RWPE2 (cell line): ENCODE measurements at regions not wholly inside any gene's neighbourhood (a gene's known extent, or its start where the extent isn't known, plus 50 kb on each side); places are given as distances from the start of the nearest gene placed in this dataset.
A peak's percentile ranks its signal among the peaks of the same experiment; 100 is the strongest.

Experiments
- ATAC-seq: fragments of 200-7000 bp; cut with Tn5 transposase; 3 replicates; pipeline ENCODE4 v1.9.1; 2021; ENCODE audit warnings: low read depth
- DNase-seq: peaks from one replicate; pipeline ENCODE4 v3.0.0-alpha.2; 2020; ENCODE audit warnings: low spot score
- H3K27ac ChIP-seq: fragments of 450-650 bp; 2 replicates; pipeline ENCODE4 v1.5.1; 2017; ENCODE audit warnings: mild to moderate bottlenecking; ENCODE audit not compliant: poor library complexity, severe bottlenecking
- H3K27me3 ChIP-seq: fragments of 250-450 bp; sonication (Bioruptor Pico); 2 replicates; pipeline ENCODE4 v1.5.1; 2021; ENCODE audit warnings: mild to moderate bottlenecking, moderate library complexity; ENCODE audit not compliant: insufficient read depth, poor library complexity, severe bottlenecking
- H3K36me3 ChIP-seq: fragments of 250-450 bp; sonication (Bioruptor Pico); 2 replicates; pipeline ENCODE4 v1.5.1; 2020; ENCODE audit warnings: low read depth, mild to moderate bottlenecking, moderate library complexity
- H3K4me1 ChIP-seq: fragments of 250-450 bp; sonication (Bioruptor Pico); 2 replicates; pipeline ENCODE4 v1.5.1; 2021; ENCODE audit warnings: mild to moderate bottlenecking, moderate library complexity; ENCODE audit not compliant: insufficient read depth, poor library complexity, severe bottlenecking
- H3K4me3 ChIP-seq: fragments of 250-450 bp; sonication (Bioruptor Pico); 2 replicates; pipeline ENCODE4 v1.5.1; 2021; ENCODE audit warnings: mild to moderate bottlenecking, moderate library complexity; ENCODE audit not compliant: severe bottlenecking
- H3K9me3 ChIP-seq: fragments of 250-450 bp; sonication (Bioruptor Pico); 2 replicates; pipeline ENCODE4 v1.5.1; 2021; ENCODE audit warnings: mild to moderate bottlenecking, moderate library complexity; ENCODE audit not compliant: severe bottlenecking
- CTCF ChIP-seq: fragments of 450-650 bp; IDR thresholded peaks from one replicate; pipeline ENCODE4 v1.5.1; 2017; ENCODE audit warnings: mild to moderate bottlenecking, moderate library complexity; ENCODE audit not compliant: poor library complexity, severe bottlenecking

GRCh38 chr20:24296477-24297261 is 172.8 kb upstream of the SYNDIG1 start:
- DNase-seq (no peak), ATAC-seq (no peak)
- no peak for TF ChIP-seq CTCF
- Histone ChIP-seq H3K27me3 (peaks cover 7% of the 10 kb centered on the region), H3K9me3 (no peaks in the 10 kb centered on the region), H3K36me3 (no peaks in the 10 kb centered on the region), H3K4me1 (no peaks in the 10 kb centered on the region), H3K27ac (no peak overlapping the region), H3K4me3 (no peak overlapping the region)

GRCh38 chr20:24291014-24291413 is 178.4 kb upstream of the SYNDIG1 start:
- ATAC-seq (peak; percentile 19; the same call in 1 of the 3 replicates), DNase-seq (no peak)
- Histone ChIP-seq H3K4me1 (no peaks in the 10 kb centered on the region), H3K36me3 (no peaks in the 10 kb centered on the region), H3K27ac (no peak overlapping the region), H3K27me3 (no peaks in the 10 kb centered on the region), H3K9me3 (no peaks in the 10 kb centered on the region), H3K4me3 (no peak overlapping the region)
- TF ChIP-seq CTCF, result no peak

- Histone ChIP-seq H3K27ac (no peak overlapping the region), H3K36me3 (no peaks in the 10 kb centered on the region), H3K4me3 (no peak overlapping the region), H3K27me3 (peaks cover 4% of the 10 kb centered on the region), H3K9me3 (no peaks in the 10 kb centered on the region), H3K4me1 (no peaks in the 10 kb centered on the region)
- ATAC-seq (no peak), DNase-seq (no peak)
- no peak for TF ChIP-seq CTCF
Observed at GRCh38 chr20:24289737-24290481, 179.5 kb upstream of the SYNDIG1 start.

- Histone ChIP-seq H3K27me3 (peaks cover 8% of the 10 kb centered on the region), H3K4me1 (no peaks in the 10 kb centered on the region), H3K36me3 (no peaks in the 10 kb centered on the region), H3K27ac (no peak overlapping the region), H3K4me3 (no peak overlapping the region), H3K9me3 (no peaks in the 10 kb centered on the region)
- DNase-seq, result no peak
- TF ChIP-seq CTCF, result no peak
- ATAC-seq, result no peak
Observed at GRCh38 chr20:24283186-24283585, 186.2 kb upstream of the SYNDIG1 start.

GRCh38 chr20:24277196-24277595 is 192.2 kb upstream of the SYNDIG1 start:
- no peak overlapping the region for H3K4me3 ChIP-seq
- H3K27me3 ChIP-seq, result no peaks in the 10 kb centered on the region
- TF ChIP-seq CTCF, result no peak
- H3K36me3 ChIP-seq, result no peaks in the 10 kb centered on the region
- no peaks in the 10 kb centered on the region for H3K9me3 ChIP-seq
- no peak for DNase-seq
- H3K4me1 ChIP-seq, result no peaks in the 10 kb centered on the region
- no peak overlapping the region for H3K27ac ChIP-seq
- no peak for ATAC-seq
